RWPE1 (cell line): ENCODE measurements at regions not wholly inside any gene's neighbourhood (a gene's known extent, or its start where the extent isn't known, plus 50 kb on each side); places are given as distances from the start of the nearest gene placed in this dataset.

Source experiments
- CTCF ChIA-PET: fragments of 350-600 bp; sonication (Branson Sonifier 250); formaldehyde crosslinking; extraction: SDS; loops from one replicate; lab custom pipeline; 2021; lab: Yijun Ruan, JAX
- POLR2A ChIA-PET: fragments of 400-600 bp; formaldehyde crosslinking; extraction: SDS; loops from one replicate; lab custom pipeline; 2020; ENCODE audit warnings: antibody characterized with exemption; ENCODE audit not compliant: low non-redundant PET; lab: Yijun Ruan, JAX
- DNase-seq: peaks from one replicate; pipeline ENCODE4 v3.0.0; 2012; ENCODE audit warnings: low spot score
- H3K27ac ChIP-seq: fragments of 450-650 bp; 2 replicates; pipeline ENCODE4 v1.5.1; 2017
- CTCF ChIP-seq: fragments of 450-650 bp; conservative IDR thresholded peaks from 2 replicates; pipeline ENCODE4 v1.5.1; 2017; ENCODE audit warnings: low read depth, mild to moderate bottlenecking

GRCh38 chr21:30942192-30942591 is 60.8 kb upstream of the KRTAP11-1 start:
- CTCF ChIA-PET, result no interaction called here
- DNase-seq, result no peak

GRCh38 chr21:30936207-30936606 is 54.8 kb upstream of the KRTAP11-1 start:
- ChIA-PET POLR2A (no interaction called here), CTCF (no interaction called here)
- DNase-seq, result no peak
- no peak for TF ChIP-seq CTCF
- H3K27ac ChIP-seq, result no peak overlapping the region

More at GRCh38 chr21:30942192-30942591, 60.8 kb upstream of the KRTAP11-1 start:
- H3K27ac ChIP-seq, result no peak overlapping the region
- POLR2A ChIA-PET, result no interaction called here
- TF ChIP-seq CTCF, result no peak

GRCh38 chr21:30935889-30936168 is 54.4 kb upstream of the KRTAP11-1 start:
- DNase-seq, result no peak
- ChIA-PET CTCF (no interaction called here), POLR2A (no interaction called here)
- TF ChIP-seq CTCF, result no peak
- H3K27ac ChIP-seq, result no peak overlapping the region

- ChIA-PET POLR2A (no interaction called here), CTCF (interaction anchor here (0.6 to 0.7 kb wide), 2 partner anchors 12 to 44 kb away, joined by 4 to 5 read pairs; no protein-coding TSS in a partner anchor)
- DNase-seq, result no peak
- no peak overlapping the region for H3K27ac ChIP-seq
- no peak for TF ChIP-seq CTCF
Measured at GRCh38 chr21:30935121-30935888, 53.9 kb upstream of the KRTAP11-1 start.

- no peak overlapping the region for H3K27ac ChIP-seq
- no peak for TF ChIP-seq CTCF
- ChIA-PET CTCF (interaction anchor here (0.7 kb wide), 1 partner anchor 15 kb away, joined by 3 read pairs; no protein-coding TSS in a partner anchor), POLR2A (no interaction called here)
- DNase-seq, result no peak
Measured at GRCh38 chr21:30932686-30933085, 51.3 kb upstream of the KRTAP11-1 start.
